Fibroblast of villous mesenchyme (primary cell): ENCODE measurements at regions not wholly inside any gene's neighbourhood (a gene's known extent, or its start where the extent isn't known, plus 50 kb on each side); places are given as distances from the start of the nearest gene placed in this dataset.

Experiments
- DNase-seq: peaks from one replicate; pipeline ENCODE4 v3.0.0-alpha.2; 2010; ENCODE audit warnings: low read depth
- H3K4me3 ChIP-seq: 2 replicates; pipeline ENCODE4 v1.5.1; 2011; ENCODE audit warnings: low read depth, mild to moderate bottlenecking, low read length
- TF ChIP-seq, protein P1 (sequence below): IDR thresholded peaks from 2 replicates; pipeline ENCODE4 v1.5.1; 2012; ENCODE audit warnings: low read depth, mild to moderate bottlenecking, low read length; ENCODE audit not compliant: insufficient read depth

GRCh38 chr13:99666146-99666805 lies 165.0 kb downstream of the TM9SF2 start:
- TF ChIP-seq, protein P1, sequence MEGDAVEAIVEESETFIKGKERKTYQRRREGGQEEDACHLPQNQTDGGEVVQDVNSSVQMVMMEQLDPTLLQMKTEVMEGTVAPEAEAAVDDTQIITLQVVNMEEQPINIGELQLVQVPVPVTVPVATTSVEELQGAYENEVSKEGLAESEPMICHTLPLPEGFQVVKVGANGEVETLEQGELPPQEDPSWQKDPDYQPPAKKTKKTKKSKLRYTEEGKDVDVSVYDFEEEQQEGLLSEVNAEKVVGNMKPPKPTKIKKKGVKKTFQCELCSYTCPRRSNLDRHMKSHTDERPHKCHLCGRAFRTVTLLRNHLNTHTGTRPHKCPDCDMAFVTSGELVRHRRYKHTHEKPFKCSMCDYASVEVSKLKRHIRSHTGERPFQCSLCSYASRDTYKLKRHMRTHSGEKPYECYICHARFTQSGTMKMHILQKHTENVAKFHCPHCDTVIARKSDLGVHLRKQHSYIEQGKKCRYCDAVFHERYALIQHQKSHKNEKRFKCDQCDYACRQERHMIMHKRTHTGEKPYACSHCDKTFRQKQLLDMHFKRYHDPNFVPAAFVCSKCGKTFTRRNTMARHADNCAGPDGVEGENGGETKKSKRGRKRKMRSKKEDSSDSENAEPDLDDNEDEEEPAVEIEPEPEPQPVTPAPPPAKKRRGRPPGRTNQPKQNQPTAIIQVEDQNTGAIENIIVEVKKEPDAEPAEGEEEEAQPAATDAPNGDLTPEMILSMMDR: no peak

GRCh38 chr13:99665711-99666110 lies 164.4 kb downstream of the TM9SF2 start:
- no peak for DNase-seq
- no peak overlapping the region for H3K4me3 ChIP-seq
- TF ChIP-seq, protein P1: no peak

More at GRCh38 chr13:99666146-99666805, 165.0 kb downstream of the TM9SF2 start:
- DNase-seq: no peak
- no peak overlapping the region for H3K4me3 ChIP-seq

DNA sequence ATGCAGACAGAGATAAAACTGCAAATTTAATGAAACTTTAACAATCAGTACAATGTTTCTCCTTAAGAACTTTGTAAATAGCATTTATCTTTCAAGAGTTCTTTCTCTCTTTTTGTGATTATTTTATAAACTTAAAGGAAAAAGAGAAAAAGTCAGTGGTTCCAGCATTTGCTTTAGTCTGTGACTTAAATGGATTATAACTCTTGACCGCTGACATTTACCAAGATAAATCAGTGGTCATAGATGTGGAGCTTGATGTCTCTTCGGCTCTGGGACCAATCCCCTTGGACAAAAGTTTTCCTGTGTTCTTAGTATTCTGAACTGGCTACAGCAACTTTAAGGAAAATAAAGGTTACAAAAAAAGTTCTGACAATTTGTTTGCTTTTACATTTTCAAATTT lies 162.6 kb downstream of the TM9SF2 start:
- DNase-seq: no peak
- H3K4me3 ChIP-seq: no peak overlapping the region
- TF ChIP-seq, protein P1: no peak

DNA sequence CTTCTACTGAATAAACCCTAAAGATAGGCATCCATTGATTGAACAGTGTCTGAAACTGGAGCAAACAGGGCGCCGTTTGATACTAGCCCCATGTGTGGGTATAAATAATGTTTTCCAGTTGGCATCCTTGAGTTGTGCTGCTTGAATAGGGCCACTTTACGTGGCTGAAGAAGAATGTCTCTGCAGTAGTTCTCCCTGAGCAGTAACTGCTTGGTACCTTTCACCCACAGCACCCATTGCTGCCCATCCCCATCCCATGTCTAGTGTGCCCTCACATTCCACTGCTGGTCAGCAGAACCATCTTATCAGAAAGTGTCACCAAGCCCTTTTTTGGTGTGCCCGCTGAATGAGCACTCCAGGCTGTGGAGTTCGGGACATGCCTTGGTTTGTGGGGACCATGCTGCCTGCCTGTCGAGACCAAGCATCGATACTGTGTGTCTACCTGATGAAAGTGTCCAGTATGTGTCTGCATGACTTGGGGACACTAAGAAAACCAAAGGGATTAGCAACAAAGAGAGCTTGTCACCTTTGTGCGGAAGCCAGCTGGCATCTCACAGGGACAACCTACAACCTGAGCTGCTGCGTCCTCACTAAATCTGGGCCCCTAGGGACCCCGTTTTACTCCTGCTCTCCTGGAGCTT lies 162.0 kb downstream of the TM9SF2 start:
- TF ChIP-seq, protein P1: no peak
- H3K4me3 ChIP-seq: no peak overlapping the region
- no peak for DNase-seq

DNA sequence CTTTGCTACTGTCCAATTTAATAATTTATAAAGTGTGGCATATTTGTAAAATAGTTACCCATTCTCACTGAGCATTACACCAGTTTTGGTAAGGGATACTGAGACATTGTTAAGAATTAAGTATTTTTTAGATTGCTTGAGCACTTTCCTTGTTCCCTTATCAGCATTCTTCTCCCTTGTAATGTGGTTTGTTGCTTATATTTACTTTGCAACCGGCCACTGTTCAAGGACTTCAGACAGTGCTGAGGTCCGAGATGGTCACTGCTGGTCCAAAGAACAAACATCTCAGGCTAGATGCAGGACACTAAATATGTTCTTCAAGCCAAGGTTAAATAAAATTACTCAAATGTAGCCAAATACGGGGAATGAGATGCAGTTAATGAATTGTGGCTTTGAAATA lies 161.4 kb downstream of the TM9SF2 start:
- no peak for DNase-seq
- H3K4me3 ChIP-seq: no peak overlapping the region
- TF ChIP-seq, protein P1: no peak

GRCh38 chr13:99661791-99662190 lies 160.5 kb downstream of the TM9SF2 start:
- no peak overlapping the region for H3K4me3 ChIP-seq
- TF ChIP-seq, protein P1: no peak
- DNase-seq: no peak
